GM19238 (cell line): ENCODE measurements at regions not wholly inside any gene's neighbourhood (a gene's known extent, or its start where the extent isn't known, plus 50 kb on each side); places are given as distances from the start of the nearest gene placed in this dataset.
"Not testable (repeated sequence)": the region's sequence is repeated elsewhere in the genome, so short reads cannot be mapped to it uniquely, and the experiment has no call there.

Experiments
- DNase-seq: peaks from one replicate; pipeline ENCODE4 v3.0.0; 2011; ENCODE audit warnings: low spot score; ENCODE audit not compliant: insufficient read length

GRCh38 chr3:137111497-137111896, 153.7 kb downstream of the IL20RB start:
- DNase-seq, result no peak

- DNase-seq, result no peak
These were observed 158.8 kb downstream of the IL20RB start for GRCh38 chr3:137116619-137117018.

GRCh38 chr3:137121704-137122314, 164.0 kb downstream of the IL20RB start:
- no peak for DNase-seq

- DNase-seq, result no peak
These were observed 173.3 kb downstream of the IL20RB start for GRCh38 chr3:137131081-137131480.

- no peak for DNase-seq
These were observed 176.6 kb downstream of the IL20RB start for GRCh38 chr3:137134431-137134830.

- no peak for DNase-seq
These were observed 190.6 kb downstream of the IL20RB start for GRCh38 chr3:137148406-137148805.

GRCh38 chr3:137148917-137149316, 191.1 kb downstream of the IL20RB start:
- DNase-seq, result no peak

GRCh38 chr3:137150825-137151224, 193.0 kb downstream of the IL20RB start:
- DNase-seq, result no peak

GRCh38 chr3:137153046-137153445, 195.3 kb downstream of the IL20RB start:
- not testable (repeated sequence) for DNase-seq

- no peak for DNase-seq
These were observed 205.6 kb downstream of the IL20RB start for GRCh38 chr3:137163241-137163871.

- no peak for DNase-seq
These were observed 206.2 kb downstream of the IL20RB start for GRCh38 chr3:137163958-137164357.

- DNase-seq, result no peak
These were observed 207.5 kb downstream of the IL20RB start for GRCh38 chr3:137165117-137165806.

GRCh38 chr3:137171834-137172603, 214.2 kb downstream of the IL20RB start:
- DNase-seq, result no peak

GRCh38 chr3:137172728-137173127, 214.9 kb downstream of the IL20RB start:
- no peak for DNase-seq

- DNase-seq, result no peak
These were observed 216.7 kb downstream of the IL20RB start for GRCh38 chr3:137174514-137174913.

- no peak for DNase-seq
These were observed 222.4 kb downstream of the IL20RB start for GRCh38 chr3:137180220-137180619.

- no peak for DNase-seq
These were observed 233.5 kb downstream of the IL20RB start for GRCh38 chr3:137191133-137191923.

- no peak for DNase-seq
These were observed 234.2 kb downstream of the IL20RB start for GRCh38 chr3:137191951-137192350.

- DNase-seq, result no peak
These were observed 236.5 kb downstream of the IL20RB start for GRCh38 chr3:137194301-137194700.

- not testable (repeated sequence) for DNase-seq
These were observed 240.6 kb downstream of the IL20RB start for GRCh38 chr3:137198374-137198773.

- DNase-seq, result no peak
These were observed 241.9 kb downstream of the IL20RB start for GRCh38 chr3:137199678-137200077.
